HepG2 (cell line): ENCODE measurements at regions not wholly inside any gene's neighbourhood (a gene's known extent, or its start where the extent isn't known, plus 50 kb on each side); places are given as distances from the start of the nearest gene placed in this dataset.

ENCODE experiments used
- ATAC-seq: fragments of 200-7000 bp; cut with Tn5 transposase; 3 replicates; pipeline ENCODE4 v1.9.1; 2020; ENCODE audit warnings: mild to moderate bottlenecking, moderate library complexity
- BruUV-seq: library from RNA; stranded (reverse); fragments of 400-500 nt; replicated peaks from 2 replicates; lab custom pipeline; 2021; lab: Mats Ljungman, UMichigan
- CTCF ChIA-PET: fragments of 300-600 bp; formaldehyde crosslinking; extraction: SDS; loops from one replicate; lab custom pipeline; 2021; ENCODE audit warnings: low total read pairs, inconsistent platforms, low intra/inter-chr PET ratio; lab: Yijun Ruan, JAX
- POLR2A ChIA-PET: fragments of 350-600 bp; sonication (Branson Sonifier 250); formaldehyde crosslinking; loops from one replicate; lab custom pipeline; 2020; ENCODE audit warnings: antibody characterized with exemption, inconsistent platforms; lab: Yijun Ruan, JAX
- DNase-seq: peaks from one replicate; pipeline ENCODE4 v3.0.0-alpha.2; 2015; ENCODE audit warnings: low spot score
- FAIRE-seq: peaks from 3 replicates; lab custom pipeline; 2011; peaks lifted over from hg19 to GRCh38; lab: Jason Lieb, UNC
- H2AFZ ChIP-seq: one replicate; pipeline ENCODE4 v1.6.1; 2011; ENCODE audit warnings: low read length, inconsistent platforms
- H3K27ac ChIP-seq: fragments of 300-600 bp; 3 replicates; pipeline ENCODE4 v1.8.0; 2011; ENCODE audit warnings: mixed run types, mild to moderate bottlenecking, mixed read lengths, low read length, inconsistent platforms; ENCODE audit not compliant: insufficient read depth; ENCODE audit errors: extremely low read length
- H3K27me3 ChIP-seq, 2 experiments: fragments of 200-600 bp in 1 of 2; 2 replicates in 1 of 2; 3 replicates in 1 of 2; pipeline versions ENCODE4 v1.6.0 to v1.8.0; 2011; ENCODE audit warnings: low read length in 2 of 2, mild to moderate bottlenecking in 2 of 2, moderate library complexity in 2 of 2, inconsistent platforms in 1 of 2; ENCODE audit not compliant: insufficient read depth in 2 of 2, control insufficient read depth in 1 of 2
- H3K36me3 ChIP-seq, 2 experiments: fragments of 200-600 bp in 1 of 2; replicated peaks in 1 of 2; 2 replicates in 1 of 2; 3 replicates in 1 of 2; pipeline versions ENCODE4 v1.5.1 to v1.8.0; 2011; ENCODE audit warnings: low read length in 2 of 2, inconsistent platforms in 1 of 2; ENCODE audit not compliant: insufficient read depth in 2 of 2, control insufficient read depth in 1 of 2
- H3K4me1 ChIP-seq: 2 replicates; pipeline ENCODE4 v1.5.1; 2012; ENCODE audit warnings: low read length, inconsistent platforms; ENCODE audit not compliant: insufficient read depth
- H3K4me2 ChIP-seq: 2 replicates; pipeline ENCODE4 v1.6.0; 2011; ENCODE audit warnings: low read depth, low read length, inconsistent platforms
- H3K4me3 ChIP-seq, 3 experiments: fragments of 200-600 bp in 1 of 3; sonication (generic), shearing (Covaris generic) in 1 of 3; replicated peaks in 1 of 3; 2 replicates each; pipeline ENCODE4 v1.5.1; 2011 to 2016; ENCODE audit warnings: low read length in 3 of 3, inconsistent platforms in 2 of 3, low read depth in 2 of 3, mild to moderate bottlenecking in 2 of 3, control low read depth in 1 of 3, mixed read lengths in 1 of 3; ENCODE audit not compliant: insufficient read depth in 1 of 3
- H3K79me2 ChIP-seq: one replicate; pipeline ENCODE4 v1.6.1; 2011; ENCODE audit warnings: low read length, inconsistent platforms; ENCODE audit not compliant: insufficient read depth
- H3K9ac ChIP-seq: 2 replicates; pipeline ENCODE4 v1.6.0; 2011; ENCODE audit warnings: mild to moderate bottlenecking, low read depth, low read length, inconsistent platforms; ENCODE audit not compliant: insufficient read depth
- H3K9me3 ChIP-seq: 2 replicates; pipeline ENCODE4 v1.5.1; 2012; ENCODE audit warnings: mild to moderate bottlenecking, low read length
- H4K20me1 ChIP-seq: 2 replicates; pipeline ENCODE4 v1.6.0; 2011; ENCODE audit warnings: inconsistent platforms, mild to moderate bottlenecking, low read length, moderate library complexity; ENCODE audit not compliant: insufficient read depth
- GABPB1 ChIP-seq: IDR thresholded peaks from 2 replicates; pipeline ENCODE4 v1.6.1; 2016; ENCODE audit warnings: mild to moderate bottlenecking, missing genetic modification reagents, moderate library complexity, missing compliant biosample characterization
- HDAC1 ChIP-seq: sonication (generic); formaldehyde crosslinking; IDR thresholded peaks from 2 replicates; pipeline ENCODE4 v1.5.1; 2020; ENCODE audit warnings: mild to moderate bottlenecking, missing genetic modification reagents
- JUN ChIP-seq: sonication (generic); formaldehyde crosslinking; IDR thresholded peaks from 2 replicates; pipeline ENCODE4 v1.4.0; 2020; ENCODE audit warnings: mild to moderate bottlenecking, missing genetic modification reagents
- MBNL3 ChIP-seq: fragments of 250-450 bp; sonication (Bioruptor Pico); conservative IDR thresholded peaks from 2 replicates; pipeline ENCODE4 v1.8.0; 2022; ENCODE audit warnings: mild to moderate bottlenecking, inconsistent platforms
- PBX2 ChIP-seq: IDR thresholded peaks from 2 replicates; pipeline ENCODE4 v1.6.1; 2016; ENCODE audit warnings: control low read depth
- ZNF281 ChIP-seq: sonication (generic); formaldehyde crosslinking; IDR thresholded peaks from 2 replicates; pipeline ENCODE4 v1.4.0; 2020; ENCODE audit warnings: missing genetic modification reagents, borderline replicate concordance
- ZNF496 ChIP-seq: sonication (generic); formaldehyde crosslinking; IDR thresholded peaks from 2 replicates; pipeline ENCODE4 v1.8.1; 2023; ENCODE audit warnings: mild to moderate bottlenecking, moderate library complexity, missing genetic modification reagents; ENCODE audit not compliant: insufficient replicate concordance
- ZNF543 ChIP-seq: sonication (generic); formaldehyde crosslinking; IDR thresholded peaks from 2 replicates; pipeline ENCODE4 v1.4.0; 2020; ENCODE audit warnings: mild to moderate bottlenecking, missing genetic modification reagents
- ZNF598 ChIP-seq: sonication (generic); formaldehyde crosslinking; IDR thresholded peaks from 2 replicates; pipeline ENCODE4 v1.5.1; 2020; ENCODE audit warnings: mild to moderate bottlenecking, missing genetic modification reagents, borderline replicate concordance
- ZNF83 ChIP-seq: sonication (generic); formaldehyde crosslinking; IDR thresholded peaks from 2 replicates; pipeline ENCODE4 v1.4.0; 2020; ENCODE audit warnings: missing genetic modification reagents, mild to moderate bottlenecking, borderline replicate concordance
- ZSCAN9 ChIP-seq: IDR thresholded peaks from 2 replicates; pipeline ENCODE4 v1.6.1; 2016; ENCODE audit warnings: borderline replicate concordance
- in situ Hi-C: cut with HindIII; loops from 2 replicates; pipeline ENCODE4 v1.10.0; 2017; ENCODE audit warnings: low pct_unique_long_range_greater_than_20kb; ENCODE audit not compliant: extremely low pct_ligation_motif_present
- intact Hi-C: fragments of 100-400 bp; cut with micrococcal nuclease; formaldehyde crosslinking; loops from one replicate; pipeline ENCODE4 v1.10.0; 2022; ENCODE audit not compliant: unreplicated experiment
- TF ChIP-seq, protein P1 (sequence below): sonication (generic); formaldehyde crosslinking; IDR thresholded peaks from 2 replicates; pipeline ENCODE4 v1.5.0; 2020; ENCODE audit warnings: mild to moderate bottlenecking, missing genetic modification reagents, borderline replicate concordance
- TF ChIP-seq, protein P2 (sequence below), 2 experiments: fragments of 450-650 bp in 1 of 2; sonication (generic) in 1 of 2; formaldehyde crosslinking; IDR thresholded peaks; 2 replicates each; pipeline versions ENCODE4 v1.5.0 to v1.8.0; 2020 to 2022; ENCODE audit warnings: mild to moderate bottlenecking in 1 of 2, missing genetic modification reagents in 1 of 2
- TF ChIP-seq, protein P3 (sequence below): sonication (generic); formaldehyde crosslinking; IDR thresholded peaks from 2 replicates; pipeline ENCODE4 v1.5.0; 2020; ENCODE audit warnings: missing genetic modification reagents

DNA sequence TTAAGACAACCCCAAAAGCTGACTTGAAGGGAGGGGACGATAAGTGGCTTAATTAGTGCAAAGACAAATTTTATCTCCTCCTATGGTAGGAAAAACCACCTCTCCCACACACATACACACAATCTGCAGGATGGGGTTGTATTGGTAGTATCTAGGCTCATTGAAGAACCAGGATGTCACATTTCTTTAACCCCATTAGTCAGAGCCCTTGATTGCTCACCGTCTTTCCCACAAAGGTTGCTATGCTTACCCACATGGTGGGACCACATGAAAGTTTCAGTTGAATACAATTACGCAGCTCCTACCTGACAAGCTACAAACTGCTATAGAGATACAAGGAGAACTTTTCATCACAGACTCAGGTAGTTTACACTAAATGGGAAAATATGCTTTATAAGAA is 765.0 kb upstream of the CELF4 start (continued):
- TF ChIP-seq, protein P1, sequence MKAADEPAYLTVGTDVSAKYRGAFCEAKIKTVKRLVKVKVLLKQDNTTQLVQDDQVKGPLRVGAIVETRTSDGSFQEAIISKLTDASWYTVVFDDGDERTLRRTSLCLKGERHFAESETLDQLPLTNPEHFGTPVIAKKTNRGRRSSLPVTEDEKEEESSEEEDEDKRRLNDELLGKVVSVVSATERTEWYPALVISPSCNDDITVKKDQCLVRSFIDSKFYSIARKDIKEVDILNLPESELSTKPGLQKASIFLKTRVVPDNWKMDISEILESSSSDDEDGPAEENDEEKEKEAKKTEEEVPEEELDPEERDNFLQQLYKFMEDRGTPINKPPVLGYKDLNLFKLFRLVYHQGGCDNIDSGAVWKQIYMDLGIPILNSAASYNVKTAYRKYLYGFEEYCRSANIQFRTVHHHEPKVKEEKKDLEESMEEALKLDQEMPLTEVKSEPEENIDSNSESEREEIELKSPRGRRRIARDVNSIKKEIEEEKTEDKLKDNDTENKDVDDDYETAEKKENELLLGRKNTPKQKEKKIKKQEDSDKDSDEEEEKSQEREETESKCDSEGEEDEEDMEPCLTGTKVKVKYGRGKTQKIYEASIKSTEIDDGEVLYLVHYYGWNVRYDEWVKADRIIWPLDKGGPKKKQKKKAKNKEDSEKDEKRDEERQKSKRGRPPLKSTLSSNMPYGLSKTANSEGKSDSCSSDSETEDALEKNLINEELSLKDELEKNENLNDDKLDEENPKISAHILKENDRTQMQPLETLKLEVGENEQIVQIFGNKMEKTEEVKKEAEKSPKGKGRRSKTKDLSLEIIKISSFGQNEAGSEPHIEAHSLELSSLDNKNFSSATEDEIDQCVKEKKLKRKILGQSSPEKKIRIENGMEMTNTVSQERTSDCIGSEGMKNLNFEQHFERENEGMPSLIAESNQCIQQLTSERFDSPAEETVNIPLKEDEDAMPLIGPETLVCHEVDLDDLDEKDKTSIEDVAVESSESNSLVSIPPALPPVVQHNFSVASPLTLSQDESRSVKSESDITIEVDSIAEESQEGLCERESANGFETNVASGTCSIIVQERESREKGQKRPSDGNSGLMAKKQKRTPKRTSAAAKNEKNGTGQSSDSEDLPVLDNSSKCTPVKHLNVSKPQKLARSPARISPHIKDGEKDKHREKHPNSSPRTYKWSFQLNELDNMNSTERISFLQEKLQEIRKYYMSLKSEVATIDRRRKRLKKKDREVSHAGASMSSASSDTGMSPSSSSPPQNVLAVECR (CRISPR knock-in tag) = no peak
- TF ChIP-seq ZNF83 (CRISPR knock-in tag) (no peak), PBX2 (no peak), HDAC1 (CRISPR knock-in tag) (no peak), JUN (CRISPR knock-in tag) (no peak)

DNA sequence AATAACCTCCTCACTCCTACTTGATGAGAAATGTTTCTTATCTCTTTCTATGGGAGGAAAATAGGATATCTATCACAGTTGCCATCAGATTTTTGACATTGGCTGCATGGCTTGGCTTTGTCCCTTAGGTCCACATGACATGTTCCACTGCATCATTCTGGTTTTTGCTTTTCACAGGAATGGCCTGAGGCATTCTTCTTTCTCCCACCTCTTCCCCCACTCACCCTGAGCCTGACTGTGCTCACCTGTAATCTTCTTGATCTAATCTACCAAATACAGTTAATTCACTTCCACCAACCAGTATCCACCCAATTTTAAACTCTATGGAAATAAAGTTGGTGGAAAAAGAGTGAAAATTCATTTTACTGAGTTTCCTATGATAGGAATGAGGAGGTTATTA is 763.5 kb upstream of the CELF4 start:
- in situ Hi-C loops (no loop called here), intact Hi-C loops (no loop called here)
- Histone ChIP-seq H3K4me2 (no peak overlapping the region), H3K9ac (no peak overlapping the region), H3K36me3 (no peaks in the 10 kb centered on the region), H3K27me3 (no peaks in the 10 kb centered on the region), H3K4me1 (no peaks in the 10 kb centered on the region), H3K79me2 (no peaks in the 10 kb centered on the region), H2AFZ (no peak overlapping the region), H3K4me3 (no peak overlapping the region), H4K20me1 (no peaks in the 10 kb centered on the region), H3K27ac (no peak overlapping the region), H3K9me3 (no peaks in the 10 kb centered on the region)
- BruUV-seq = no TSS peak
- ChIA-PET POLR2A (no interaction called here), CTCF (no interaction called here)
- FAIRE-seq (no peak), ATAC-seq (no peak), DNase-seq (no peak)
- TF ChIP-seq ZNF598 (CRISPR knock-in tag) = no peak
- no peak for TF ChIP-seq ZSCAN9
- TF ChIP-seq, protein P2, sequence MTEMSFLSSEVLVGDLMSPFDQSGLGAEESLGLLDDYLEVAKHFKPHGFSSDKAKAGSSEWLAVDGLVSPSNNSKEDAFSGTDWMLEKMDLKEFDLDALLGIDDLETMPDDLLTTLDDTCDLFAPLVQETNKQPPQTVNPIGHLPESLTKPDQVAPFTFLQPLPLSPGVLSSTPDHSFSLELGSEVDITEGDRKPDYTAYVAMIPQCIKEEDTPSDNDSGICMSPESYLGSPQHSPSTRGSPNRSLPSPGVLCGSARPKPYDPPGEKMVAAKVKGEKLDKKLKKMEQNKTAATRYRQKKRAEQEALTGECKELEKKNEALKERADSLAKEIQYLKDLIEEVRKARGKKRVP (CRISPR knock-in tag; IDR thresholded peaks at IDR 0.05) = no peak
- TF ChIP-seq MBNL3 (CRISPR knock-in tag) = no peak
- no peak for TF ChIP-seq ZNF281 (CRISPR knock-in tag)
- no peak for TF ChIP-seq GABPB1 (CRISPR knock-in tag)
- TF ChIP-seq ZNF543 (CRISPR knock-in tag) = no peak
- TF ChIP-seq, protein P3, sequence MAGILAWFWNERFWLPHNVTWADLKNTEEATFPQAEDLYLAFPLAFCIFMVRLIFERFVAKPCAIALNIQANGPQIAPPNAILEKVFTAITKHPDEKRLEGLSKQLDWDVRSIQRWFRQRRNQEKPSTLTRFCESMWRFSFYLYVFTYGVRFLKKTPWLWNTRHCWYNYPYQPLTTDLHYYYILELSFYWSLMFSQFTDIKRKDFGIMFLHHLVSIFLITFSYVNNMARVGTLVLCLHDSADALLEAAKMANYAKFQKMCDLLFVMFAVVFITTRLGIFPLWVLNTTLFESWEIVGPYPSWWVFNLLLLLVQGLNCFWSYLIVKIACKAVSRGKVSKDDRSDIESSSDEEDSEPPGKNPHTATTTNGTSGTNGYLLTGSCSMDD (CRISPR knock-in tag) = no peak
- no peak for TF ChIP-seq ZNF496
